ENCODE measurements at regions not wholly inside any gene's neighbourhood (a gene's known extent, or its start where the extent isn't known, plus 50 kb on each side); places are given as distances from the start of the nearest gene placed in this dataset.

DNA sequence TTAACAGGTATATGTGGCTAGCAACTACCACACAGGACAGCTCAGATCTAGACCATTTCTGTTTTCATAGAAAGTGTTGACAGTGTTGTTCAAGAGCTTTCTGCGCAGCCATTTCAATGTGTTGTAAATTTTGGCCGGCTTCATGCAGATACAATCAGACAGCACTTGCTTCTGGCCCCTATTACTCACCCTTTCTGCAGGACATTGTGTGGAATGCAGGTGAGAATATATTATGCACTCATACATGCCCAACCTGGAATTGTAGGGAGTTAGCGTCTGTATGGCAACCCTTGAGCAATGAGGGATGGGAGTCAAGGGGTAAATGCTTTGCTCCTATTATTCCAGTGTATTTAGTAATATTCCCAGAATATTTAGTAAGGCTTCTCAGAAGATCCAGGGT is 180.9 kb upstream of the PLXNA2 start:
- TF ChIP-seq POLR2A (IDR thresholded peaks at IDR 0.05; ENCODE audit: low read depth, low read length) (no peak), PAX5 (IDR thresholded peaks at IDR 0.05; ENCODE audit: insufficient read depth, low read length, severe bottlenecking) (no peak), POLR2AphosphoS5 (IDR thresholded peaks at IDR 0.05; ENCODE audit: low read depth, low read length) (no peak), TAF1 (IDR thresholded peaks at IDR 0.05; ENCODE audit: low read depth, low read length) (no peak), SPI1 (IDR thresholded peaks at IDR 0.05; ENCODE audit: low read depth, low read length) (no peak)

Data from GM12891 (cell line).